ENCODE measurements at regions not wholly inside any gene's neighbourhood (a gene's known extent, or its start where the extent isn't known, plus 50 kb on each side); places are given as distances from the start of the nearest gene placed in this dataset.

- TF ChIP-seq CTCF (IDR thresholded peaks at IDR 0.05 in 4 of 5, conservative IDR thresholded peaks at IDR 0.05 in 1 of 5) (no peak), POLR2A (IDR thresholded peaks at IDR 0.05) (no peak)
These were observed 353.7 kb downstream of the HTR7 start for GRCh38 chr10:90504172-90504571.

All from gastrocnemius medialis (tissue), 4 donors.